ENCODE measurements at regions not wholly inside any gene's neighbourhood (a gene's known extent, or its start where the extent isn't known, plus 50 kb on each side); places are given as distances from the start of the nearest gene placed in this dataset.

DNA sequence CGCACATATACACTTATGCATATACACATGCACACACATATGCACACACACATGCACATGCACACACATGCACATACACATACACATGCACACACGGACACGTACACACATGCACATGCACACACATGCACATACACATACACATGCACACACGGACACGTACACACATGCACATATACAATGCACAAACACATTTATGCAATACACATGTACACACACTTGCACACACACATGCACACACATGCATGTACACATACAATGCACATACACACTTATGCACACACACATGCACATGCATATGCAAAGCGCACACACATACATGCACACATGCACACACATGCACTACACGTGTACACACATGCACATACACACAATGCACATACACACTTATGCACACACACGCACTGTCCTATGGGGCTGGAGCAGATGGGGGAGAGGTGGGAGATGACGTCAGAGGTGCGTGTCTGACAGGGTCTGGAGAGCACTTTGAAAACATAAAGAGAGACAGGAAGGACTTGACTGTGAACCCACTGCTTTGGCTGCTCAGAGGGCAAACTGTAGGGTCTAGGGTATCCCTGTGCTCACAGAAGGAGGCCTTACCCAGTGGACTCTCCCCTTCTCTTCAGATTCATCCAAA lies 108.2 kb downstream of the UQCRFS1 start:
- TF ChIP-seq MYC (IDR thresholded peaks at IDR 0.05; ENCODE audit: low read depth, low read length) (no peak), EZH2 (IDR thresholded peaks at IDR 0.05; ENCODE audit: borderline replicate concordance, low read depth, low read length, severe bottlenecking) (no peak), JUN (IDR thresholded peaks at IDR 0.05; ENCODE audit: borderline replicate concordance, insufficient read depth, insufficient read length, low read depth) (no peak), POLR2A (IDR thresholded peaks at IDR 0.05; ENCODE audit: low read depth, low read length) (no peak)
- TF ChIP-seq, protein P1, sequence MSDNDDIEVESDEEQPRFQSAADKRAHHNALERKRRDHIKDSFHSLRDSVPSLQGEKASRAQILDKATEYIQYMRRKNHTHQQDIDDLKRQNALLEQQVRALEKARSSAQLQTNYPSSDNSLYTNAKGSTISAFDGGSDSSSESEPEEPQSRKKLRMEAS (IDR thresholded peaks at IDR 0.05; ENCODE audit: insufficient read depth, insufficient read length) = peak; percentile 9
- no peak overlapping the region for H3K27ac ChIP-seq (ENCODE audit: insufficient read depth, low read depth, low read length)
- intact Hi-C loops (cut with micrococcal nuclease) (no loop called here), dilution Hi-C loops (cut with MboI; ENCODE audit: extremely low pct_ligation_motif_present, low sequenced_read_pairs) (no loop called here)
- H3K79me2 ChIP-seq (ENCODE audit: control insufficient read depth, insufficient read depth, low read length) = no peaks in the 10 kb centered on the region
- H3K36me3 ChIP-seq (ENCODE audit: control insufficient read depth in 2 of 2, extremely low read depth in 1 of 2, insufficient read depth in 2 of 2, low read length in 2 of 2) = no peaks in the 10 kb centered on the region
- H3K4me2 ChIP-seq (ENCODE audit: insufficient read depth, low read length) = no peak overlapping the region
- ChIA-PET CTCF (no interaction called here), POLR2A (no interaction called here)
- H4K20me1 ChIP-seq (replicated peaks; ENCODE audit: control insufficient read depth, extremely low read depth, insufficient read depth, low read length) = no peaks in the 10 kb centered on the region
- no peaks in the 10 kb centered on the region for H3K27me3 ChIP-seq (ENCODE audit: control insufficient read depth in 2 of 2, insufficient read depth in 2 of 2, low read length in 2 of 2)
- no peaks in the 10 kb centered on the region for H3K9me1 ChIP-seq (replicated peaks; ENCODE audit: control insufficient read depth, extremely low read depth, insufficient read depth, low read length)
- peaks cover 8% of the 10 kb centered on the region for H3K9me3 ChIP-seq (replicated peaks; ENCODE audit: control insufficient read depth, insufficient read depth, low read length)
- no peak overlapping the region for H3K9ac ChIP-seq (replicated peaks; ENCODE audit: extremely low read depth, insufficient read depth, low read length)
- H3K4me3 ChIP-seq (replicated peaks in 1 of 3; ENCODE audit: insufficient read depth in 1 of 3, low read depth in 1 of 3, low read length in 3 of 3) = no peak overlapping the region
- no TSS peak for BruUV-seq (replicated peaks)
- no peak overlapping the region for H2AFZ ChIP-seq (ENCODE audit: low read depth, low read length)
- DNase-seq (ENCODE audit: low read depth, low spot score) (no peak), FAIRE-seq (no peak)
- no peaks in the 10 kb centered on the region for H3K4me1 ChIP-seq (ENCODE audit: control insufficient read depth, extremely low read depth, insufficient read depth, low read length)

DNA sequence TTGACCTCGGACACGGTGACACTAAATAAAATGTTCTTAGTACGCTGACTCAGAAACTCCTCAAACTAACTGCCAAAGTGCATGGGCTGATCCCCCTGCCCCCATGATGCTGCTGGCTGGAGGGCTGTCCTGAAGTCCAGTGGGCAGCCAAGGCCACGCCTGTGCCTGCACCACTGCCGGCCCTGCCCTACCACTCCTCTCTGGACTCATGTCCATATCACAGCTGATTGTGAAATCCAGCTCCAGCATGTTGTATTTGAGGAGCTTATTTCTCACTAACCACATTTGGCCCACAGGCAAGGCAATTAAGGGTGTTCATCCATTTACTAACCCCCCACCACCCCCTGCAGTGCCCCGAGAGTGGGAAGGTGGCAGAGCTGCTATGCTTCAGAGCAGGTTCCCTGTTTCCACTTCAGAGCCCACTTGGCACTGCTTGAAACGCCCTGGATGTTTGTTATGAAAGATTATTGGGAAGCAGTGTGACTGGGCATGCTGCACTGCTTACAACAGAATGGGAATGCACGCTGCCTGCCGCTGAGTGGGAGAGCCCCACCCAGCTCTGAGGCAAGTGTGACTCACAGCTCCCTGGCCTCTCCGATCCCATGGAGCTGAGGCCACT lies 114.0 kb downstream of the UQCRFS1 start:
- no peaks in the 10 kb centered on the region for H3K4me1 ChIP-seq (ENCODE audit: control insufficient read depth, extremely low read depth, insufficient read depth, low read length)
- FAIRE-seq (no peak), DNase-seq (ENCODE audit: low read depth, low spot score) (no peak)
- no peak overlapping the region for H3K4me3 ChIP-seq (replicated peaks in 1 of 3; ENCODE audit: insufficient read depth in 1 of 3, low read depth in 1 of 3, low read length in 3 of 3)
- H2AFZ ChIP-seq (ENCODE audit: low read depth, low read length) = no peak overlapping the region
- no peak overlapping the region for H3K27ac ChIP-seq (ENCODE audit: insufficient read depth, low read depth, low read length)
- H3K9me3 ChIP-seq (replicated peaks; ENCODE audit: control insufficient read depth, insufficient read depth, low read length) = peaks cover 5% of the 10 kb centered on the region
- H3K79me2 ChIP-seq (ENCODE audit: control insufficient read depth, insufficient read depth, low read length) = no peaks in the 10 kb centered on the region
- H3K4me2 ChIP-seq (ENCODE audit: insufficient read depth, low read length) = no peak overlapping the region
- TF ChIP-seq EZH2 (IDR thresholded peaks at IDR 0.05; ENCODE audit: borderline replicate concordance, low read depth, low read length, severe bottlenecking) (no peak), FOS (IDR thresholded peaks at IDR 0.05; ENCODE audit: borderline replicate concordance, insufficient read depth, low read length) (no peak), POLR2A (IDR thresholded peaks at IDR 0.05; ENCODE audit: low read depth, low read length) (no peak), POLR2AphosphoS5 (IDR thresholded peaks at IDR 0.05; ENCODE audit: insufficient read depth, low read depth, low read length) (no peak), GATA2 (IDR thresholded peaks at IDR 0.05; ENCODE audit: insufficient read depth, insufficient read length, low read depth, low read length) (no peak), MYC (IDR thresholded peaks at IDR 0.05; ENCODE audit: low read depth, low read length) (no peak), JUN (IDR thresholded peaks at IDR 0.05; ENCODE audit: borderline replicate concordance, insufficient read depth, insufficient read length, low read depth) (no peak)
- TF ChIP-seq, protein P1 (IDR thresholded peaks at IDR 0.05; ENCODE audit: insufficient read depth, insufficient read length) = no peak
- TF ChIP-seq, protein P2, sequence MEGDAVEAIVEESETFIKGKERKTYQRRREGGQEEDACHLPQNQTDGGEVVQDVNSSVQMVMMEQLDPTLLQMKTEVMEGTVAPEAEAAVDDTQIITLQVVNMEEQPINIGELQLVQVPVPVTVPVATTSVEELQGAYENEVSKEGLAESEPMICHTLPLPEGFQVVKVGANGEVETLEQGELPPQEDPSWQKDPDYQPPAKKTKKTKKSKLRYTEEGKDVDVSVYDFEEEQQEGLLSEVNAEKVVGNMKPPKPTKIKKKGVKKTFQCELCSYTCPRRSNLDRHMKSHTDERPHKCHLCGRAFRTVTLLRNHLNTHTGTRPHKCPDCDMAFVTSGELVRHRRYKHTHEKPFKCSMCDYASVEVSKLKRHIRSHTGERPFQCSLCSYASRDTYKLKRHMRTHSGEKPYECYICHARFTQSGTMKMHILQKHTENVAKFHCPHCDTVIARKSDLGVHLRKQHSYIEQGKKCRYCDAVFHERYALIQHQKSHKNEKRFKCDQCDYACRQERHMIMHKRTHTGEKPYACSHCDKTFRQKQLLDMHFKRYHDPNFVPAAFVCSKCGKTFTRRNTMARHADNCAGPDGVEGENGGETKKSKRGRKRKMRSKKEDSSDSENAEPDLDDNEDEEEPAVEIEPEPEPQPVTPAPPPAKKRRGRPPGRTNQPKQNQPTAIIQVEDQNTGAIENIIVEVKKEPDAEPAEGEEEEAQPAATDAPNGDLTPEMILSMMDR (IDR thresholded peaks at IDR 0.05; ENCODE audit: extremely low read depth in 1 of 2, insufficient read depth in 1 of 2, low read depth in 1 of 2, low read length in 2 of 2) = no peak
- intact Hi-C loops (cut with micrococcal nuclease) = no loop called here
- H3K36me3 ChIP-seq (ENCODE audit: control insufficient read depth in 2 of 2, extremely low read depth in 1 of 2, insufficient read depth in 2 of 2, low read length in 2 of 2) = no peaks in the 10 kb centered on the region
- H3K9ac ChIP-seq (replicated peaks; ENCODE audit: extremely low read depth, insufficient read depth, low read length) = no peak overlapping the region
- CTCF ChIA-PET = no interaction called here
- H3K9me1 ChIP-seq (replicated peaks; ENCODE audit: control insufficient read depth, extremely low read depth, insufficient read depth, low read length) = no peaks in the 10 kb centered on the region
- no TSS peak for BruUV-seq (replicated peaks)
- H3K27me3 ChIP-seq (ENCODE audit: control insufficient read depth in 2 of 2, insufficient read depth in 2 of 2, low read length in 2 of 2) = no peaks in the 10 kb centered on the region
- H4K20me1 ChIP-seq (replicated peaks; ENCODE audit: control insufficient read depth, extremely low read depth, insufficient read depth, low read length) = no peaks in the 10 kb centered on the region
- POLR2A ChIA-PET = no interaction called here
- dilution Hi-C loops (cut with MboI; ENCODE audit: extremely low pct_ligation_motif_present, low sequenced_read_pairs) = no loop called here

Data from endothelial cell of umbilical vein (primary cell).